NCI-H2029 (cell line): ENCODE measurements at regions not wholly inside any gene's neighbourhood (a gene's known extent, or its start where the extent isn't known, plus 50 kb on each side); places are given as distances from the start of the nearest gene placed in this dataset.

ENCODE experiments used
- DNase-seq: peaks from one replicate; lab custom pipeline; 2025; lab: John Stamatoyannopoulos, UW

GRCh38 chr14:58783792-58784511 is 146.2 kb downstream of the DACT1 start:
- no peak for DNase-seq

GRCh38 chr14:58784931-58785330 is 147.2 kb downstream of the DACT1 start:
- DNase-seq = no peak

DNA sequence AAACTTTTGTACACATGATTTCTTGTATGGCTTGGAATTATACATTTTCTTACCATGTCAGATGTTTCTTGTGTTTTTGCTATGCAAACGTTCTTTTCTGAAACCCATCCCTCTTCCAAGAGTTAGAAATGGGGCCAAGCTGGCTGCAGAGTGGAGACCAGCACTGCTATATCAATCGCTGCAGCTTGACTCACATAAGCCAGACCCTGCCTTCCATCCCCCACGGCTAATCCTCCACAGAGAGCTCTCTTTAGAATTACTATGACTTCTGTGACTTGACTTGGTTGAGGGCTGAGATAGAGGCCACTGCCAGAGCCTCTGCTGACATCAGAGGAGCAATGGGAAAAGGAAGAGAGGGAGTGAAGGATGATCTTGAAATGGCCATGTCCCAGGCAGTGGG is 147.9 kb downstream of the DACT1 start:
- DNase-seq = no peak

DNA sequence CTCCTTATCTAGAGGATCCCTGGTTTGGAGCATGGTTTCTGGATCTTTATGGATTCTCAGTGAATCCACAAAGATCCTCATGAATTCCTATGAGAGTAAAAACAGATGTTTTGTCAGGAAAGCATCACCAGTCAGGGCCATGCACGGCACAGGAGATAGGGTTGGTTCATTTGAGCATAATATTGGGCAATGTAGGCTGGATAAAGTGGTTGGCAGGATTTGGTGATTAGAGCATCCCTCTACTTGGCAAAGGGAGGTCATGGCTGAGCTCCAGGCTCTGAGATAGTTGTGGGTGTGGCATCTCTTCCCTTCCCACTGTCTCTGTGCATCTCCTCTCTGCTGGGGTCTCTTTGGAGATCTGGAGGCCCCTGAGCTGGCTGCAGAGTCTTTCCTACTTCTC is 149.8 kb downstream of the DACT1 start:
- no peak for DNase-seq

DNA sequence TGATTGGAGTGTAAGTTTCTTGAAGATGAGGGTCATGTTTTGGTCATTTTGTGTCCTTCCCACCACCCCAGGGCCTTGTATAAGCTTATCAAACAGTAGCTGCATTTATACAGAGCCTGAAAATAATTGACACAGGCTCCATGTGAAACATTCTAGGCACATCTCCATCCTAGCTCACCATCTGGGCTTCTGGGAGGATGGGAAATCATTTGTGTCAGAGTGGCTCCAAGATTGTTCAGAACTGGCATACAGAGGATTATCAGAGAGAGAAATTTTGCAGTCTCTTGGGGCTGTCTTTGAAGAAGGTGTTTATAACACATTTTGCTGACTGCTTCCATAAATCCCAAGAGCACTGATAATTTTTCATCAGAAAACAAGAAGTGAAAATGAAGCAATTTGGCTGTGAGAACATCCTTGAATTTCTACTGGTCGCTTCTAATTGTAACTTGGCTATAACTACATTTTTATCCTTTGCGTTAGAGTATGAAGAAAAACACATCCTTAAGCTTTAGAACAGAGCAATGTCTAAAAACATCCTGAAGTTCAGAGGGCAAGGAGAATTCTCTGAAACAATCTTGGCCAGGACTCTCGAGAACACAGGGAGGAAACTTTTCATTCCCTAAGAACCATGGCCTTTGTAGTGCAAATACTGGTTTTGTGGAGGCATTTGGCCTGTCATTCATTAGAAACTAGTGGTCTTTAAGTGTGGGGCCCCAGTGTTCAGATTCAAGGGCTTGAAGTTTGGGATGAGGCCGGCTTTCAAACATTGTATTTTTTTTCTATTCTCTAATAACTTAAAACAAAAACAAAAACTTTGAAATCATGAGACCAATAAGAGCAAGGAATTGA is 151.1 kb downstream of the DACT1 start:
- no peak for DNase-seq

GRCh38 chr14:58789736-58790135 is 152.0 kb downstream of the DACT1 start:
- no peak for DNase-seq

DNA sequence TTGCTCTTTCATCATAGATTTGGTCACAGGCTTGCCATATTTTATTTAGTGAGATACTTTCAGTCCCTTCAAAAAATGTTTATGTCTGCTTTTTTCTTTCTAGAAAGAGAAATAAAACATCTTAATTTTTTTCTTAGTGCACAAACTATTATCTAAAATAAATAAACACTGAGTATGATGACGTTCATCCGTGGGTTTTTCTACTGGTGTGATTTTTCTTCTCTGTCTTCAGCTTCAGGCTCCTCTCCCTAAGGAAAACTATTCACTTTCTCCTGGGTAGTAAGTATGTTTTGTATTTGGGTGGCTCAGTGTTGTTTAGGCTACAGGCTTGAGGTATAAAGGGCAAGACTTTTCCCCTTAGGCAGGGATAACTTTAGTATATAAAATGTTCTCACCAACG is 154.7 kb downstream of the DACT1 start:
- no peak for DNase-seq

- no peak for DNase-seq
These were observed 155.5 kb downstream of the DACT1 start for GRCh38 chr14:58793131-58793740.

GRCh38 chr14:58794993-58795762 is 157.4 kb downstream of the DACT1 start:
- DNase-seq = no peak

DNA sequence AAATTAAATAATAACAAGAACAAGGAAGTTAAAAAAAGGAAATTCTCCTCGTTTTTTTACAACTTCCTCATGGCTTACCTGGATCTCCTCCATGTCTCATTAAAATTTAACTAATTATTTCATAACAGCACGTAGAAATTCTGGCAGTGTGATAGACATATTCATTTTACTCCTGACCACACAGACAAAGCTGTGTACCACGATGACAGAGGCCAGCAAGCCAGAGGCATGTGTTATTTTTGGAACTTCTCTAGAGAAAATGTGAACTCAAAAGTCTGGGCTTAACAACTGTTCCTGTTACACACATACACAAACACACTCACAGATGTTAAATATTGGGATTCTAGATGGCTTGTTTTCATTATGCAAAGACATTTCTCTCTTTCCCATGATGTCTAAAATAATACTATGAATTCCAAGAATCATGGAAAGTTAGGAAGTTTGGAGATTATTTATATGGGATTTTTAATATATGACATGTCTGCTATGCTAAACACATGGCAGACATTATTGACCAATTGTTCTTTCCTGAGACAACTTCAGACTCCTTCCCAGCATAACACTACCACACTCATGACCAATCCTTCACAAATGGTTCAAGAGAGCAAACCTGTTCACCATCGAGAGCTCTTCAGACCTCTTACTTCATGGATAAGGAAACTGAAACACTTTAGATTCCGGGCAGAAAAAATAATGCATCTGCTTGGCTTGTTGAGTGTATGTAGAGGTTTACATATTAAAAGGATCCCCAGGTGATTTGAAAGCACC is 158.7 kb downstream of the DACT1 start:
- DNase-seq = peak; percentile 54

GRCh38 chr14:58797010-58797429 is 159.3 kb downstream of the DACT1 start:
- no peak for DNase-seq

- DNase-seq = no peak
These were observed 160.4 kb downstream of the DACT1 start for GRCh38 chr14:58798173-58798572.

DNA sequence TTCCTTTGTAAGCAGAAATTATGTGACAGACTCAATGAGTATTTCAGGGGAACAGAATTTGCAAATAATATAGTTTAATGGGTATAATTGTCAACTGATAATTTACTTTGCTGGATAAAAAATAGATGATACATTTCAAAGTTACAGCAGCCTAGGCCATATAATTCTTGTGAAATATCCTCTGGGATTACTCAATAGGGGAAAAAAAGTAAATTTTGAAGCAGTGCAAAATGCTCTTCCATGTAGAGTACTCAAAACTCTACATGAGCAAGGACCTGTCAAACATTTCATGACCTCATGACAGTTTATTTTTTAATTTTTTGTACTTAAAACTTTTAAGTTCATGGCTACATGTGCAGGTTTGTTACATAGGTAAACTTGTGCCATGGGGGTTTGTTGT is 163.3 kb downstream of the DACT1 start:
- DNase-seq = no peak

DNA sequence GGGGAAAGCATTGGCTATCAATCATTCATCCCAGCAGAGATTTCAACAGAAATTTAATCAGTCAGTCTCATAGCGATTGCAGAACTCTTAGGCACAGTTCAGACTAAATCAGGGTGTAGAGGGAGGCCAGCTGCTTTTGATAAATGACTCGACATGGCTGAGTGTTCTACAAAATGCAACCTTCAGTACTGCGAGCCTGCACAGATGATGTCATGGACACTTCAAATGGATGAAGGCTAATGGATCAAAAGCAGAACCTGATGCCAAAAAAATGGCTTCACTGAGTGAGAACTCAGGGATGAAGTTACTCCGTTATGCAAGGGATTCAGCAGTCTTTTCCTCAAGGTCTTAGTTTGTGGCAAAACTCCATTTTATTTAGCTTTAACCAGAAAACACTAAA is 167.3 kb downstream of the DACT1 start:
- DNase-seq = peak; percentile 54

- peak; percentile 92 for DNase-seq
These were observed 168.0 kb downstream of the DACT1 start for GRCh38 chr14:58805605-58806409.

GRCh38 chr14:58807191-58807590 is 169.4 kb downstream of the DACT1 start:
- DNase-seq = no peak

- peak; percentile 76 for DNase-seq
These were observed 171.1 kb downstream of the DACT1 start for GRCh38 chr14:58808828-58809227.

GRCh38 chr14:58809520-58809919 is 171.8 kb downstream of the DACT1 start:
- DNase-seq = no peak

DNA sequence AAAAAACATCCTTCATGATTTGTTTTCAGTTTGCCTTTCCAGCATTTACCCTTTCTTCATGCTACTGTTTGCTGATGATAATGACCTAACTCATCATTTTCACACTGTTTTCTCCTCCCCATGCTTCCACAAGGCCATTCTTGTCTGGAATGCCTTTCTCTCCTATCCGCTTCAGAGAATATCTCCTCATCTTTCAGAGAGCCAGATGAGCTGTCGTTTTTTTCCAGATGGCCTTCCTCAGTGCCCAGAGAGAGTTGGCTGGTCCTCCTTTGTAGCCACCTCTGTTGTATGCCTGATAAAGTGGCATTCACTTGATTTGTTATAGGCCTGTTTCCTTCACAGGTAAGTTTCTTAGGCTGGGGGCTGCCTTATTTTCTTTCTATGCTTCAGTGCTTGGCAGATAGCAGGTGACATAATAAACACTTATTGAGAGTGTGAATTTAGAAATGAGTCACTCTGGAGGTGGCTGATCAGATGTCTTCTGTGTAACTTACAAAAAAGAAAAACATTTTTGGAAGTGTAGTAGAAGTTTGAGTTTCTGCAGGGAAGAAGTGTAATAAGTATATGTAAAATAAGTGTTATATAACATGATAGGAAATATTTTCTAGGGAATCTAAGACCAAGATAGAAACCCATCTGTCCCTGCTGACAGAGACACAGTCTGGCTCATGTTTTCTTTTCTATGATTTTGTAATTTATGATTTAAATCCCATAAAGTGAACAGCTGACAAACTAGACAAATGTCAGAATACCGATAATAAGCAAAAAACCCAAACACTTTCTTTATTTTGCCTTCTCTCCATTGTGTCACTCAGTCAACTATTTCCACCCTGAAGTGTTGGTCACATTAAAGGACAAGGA is 174.5 kb downstream of the DACT1 start:
- DNase-seq = no peak

- no peak for DNase-seq
These were observed 176.0 kb downstream of the DACT1 start for GRCh38 chr14:58813745-58814144.
